Calu3 (cell line): ENCODE measurements at regions not wholly inside any gene's neighbourhood (a gene's known extent, or its start where the extent isn't known, plus 50 kb on each side); places are given as distances from the start of the nearest gene placed in this dataset.

Experiments used
- BruUV-seq: library from RNA; stranded (reverse); fragments of 400-500 nt; replicated peaks from 2 replicates; lab custom pipeline; 2021; lab: Mats Ljungman, UMichigan
- CTCF ChIA-PET: fragments of 300-600 bp; sonication (Branson Sonifier 250); formaldehyde crosslinking; loops from one replicate; lab custom pipeline; 2022; ENCODE audit warnings: antibody characterized with exemption; lab: Charles Lee
- DNase-seq: peaks from one replicate; pipeline ENCODE4 v3.0.0; 2022
- H3K27ac Mint-ChIP-seq: one replicate; pipeline ENCODE4 v1.8.0; 2022; ENCODE audit warnings: mixed read lengths; ENCODE audit not compliant: unreplicated experiment
- H3K27me3 Mint-ChIP-seq: one replicate; pipeline ENCODE4 v1.8.0; 2022; ENCODE audit warnings: mixed read lengths; ENCODE audit not compliant: unreplicated experiment
- H3K36me3 Mint-ChIP-seq: one replicate; pipeline ENCODE4 v1.8.0; 2022; ENCODE audit warnings: mild to moderate bottlenecking, moderate library complexity, mixed read lengths; ENCODE audit not compliant: insufficient read depth, unreplicated experiment
- H3K4me1 Mint-ChIP-seq: one replicate; pipeline ENCODE4 v1.8.0; 2022; ENCODE audit warnings: mild to moderate bottlenecking, low read depth, mixed read lengths; ENCODE audit not compliant: unreplicated experiment
- H3K4me3 Mint-ChIP-seq: one replicate; pipeline ENCODE4 v1.8.0; 2022; ENCODE audit warnings: mild to moderate bottlenecking, low read depth, moderate library complexity, mixed read lengths; ENCODE audit not compliant: unreplicated experiment
- H3K9me3 Mint-ChIP-seq: one replicate; pipeline ENCODE4 v1.8.0; 2022; ENCODE audit warnings: low read depth, mixed read lengths; ENCODE audit not compliant: unreplicated experiment
- CTCF ChIP-seq: fragments of 200-600 bp; IDR thresholded peaks from one replicate; pipeline ENCODE4 v1.8.0; 2022; ENCODE audit warnings: antibody characterized with exemption; ENCODE audit not compliant: unreplicated experiment
- intact Hi-C: fragments of 100-400 bp; cut with micrococcal nuclease; formaldehyde crosslinking; loops from one replicate; pipeline ENCODE4 v1.10.0; 2022; ENCODE audit not compliant: unreplicated experiment

GRCh38 chr21:17726047-17726829 is 92.9 kb downstream of the C21orf91 start:
- Mint-ChIP-seq H3K4me3 (no peak overlapping the region), H3K27me3 (no peaks in the 10 kb centered on the region), H3K4me1 (no peaks in the 10 kb centered on the region), H3K27ac (no peak overlapping the region), H3K9me3 (peaks cover 3% of the 10 kb centered on the region), H3K36me3 (no peaks in the 10 kb centered on the region)
- DNase-seq = no peak
- BruUV-seq = no TSS peak
- no peak for TF ChIP-seq CTCF
- intact Hi-C loops = no loop called here
- CTCF ChIA-PET = no interaction called here

- no peak for TF ChIP-seq CTCF
- intact Hi-C loops = no loop called here
Observed at GRCh38 chr21:17725339-17725738, 93.8 kb downstream of the C21orf91 start.

GRCh38 chr21:17712887-17713286 is 100.2 kb upstream of the BTG3 start:
- intact Hi-C loops = no loop called here
- CTCF ChIA-PET = no interaction called here
- no peaks in the 10 kb centered on the region for H3K4me1 Mint-ChIP-seq
- H3K27me3 Mint-ChIP-seq = no peaks in the 10 kb centered on the region
- no peak for TF ChIP-seq CTCF
- no TSS peak for BruUV-seq
- H3K9me3 Mint-ChIP-seq = peaks cover 6% of the 10 kb centered on the region
- no peak for DNase-seq
- H3K27ac Mint-ChIP-seq = no peak overlapping the region
- no peaks in the 10 kb centered on the region for H3K36me3 Mint-ChIP-seq
- H3K4me3 Mint-ChIP-seq = no peak overlapping the region

More at GRCh38 chr21:17725339-17725738, 93.8 kb downstream of the C21orf91 start:
- Mint-ChIP-seq H3K27ac (no peak overlapping the region), H3K9me3 (peaks cover 3% of the 10 kb centered on the region), H3K4me1 (no peaks in the 10 kb centered on the region), H3K27me3 (no peaks in the 10 kb centered on the region), H3K36me3 (no peaks in the 10 kb centered on the region), H3K4me3 (no peak overlapping the region)
- no TSS peak for BruUV-seq
- CTCF ChIA-PET = no interaction called here
- DNase-seq = no peak

- no peak overlapping the region for H3K4me3 Mint-ChIP-seq
- H3K9me3 Mint-ChIP-seq = peaks cover 6% of the 10 kb centered on the region
- H3K27me3 Mint-ChIP-seq = no peaks in the 10 kb centered on the region
- TF ChIP-seq CTCF = no peak
- intact Hi-C loops = no loop called here
- BruUV-seq = no TSS peak
- no peaks in the 10 kb centered on the region for H3K4me1 Mint-ChIP-seq
- no peak overlapping the region for H3K27ac Mint-ChIP-seq
- no peaks in the 10 kb centered on the region for H3K36me3 Mint-ChIP-seq
- DNase-seq = no peak
- CTCF ChIA-PET = no interaction called here
Observed at GRCh38 chr21:17711896-17712295, 99.2 kb upstream of the BTG3 start.
